ENCODE measurements at regions not wholly inside any gene's neighbourhood (a gene's known extent, or its start where the extent isn't known, plus 50 kb on each side); places are given as distances from the start of the nearest gene placed in this dataset.

- no peak overlapping the region for H3K4me3 ChIP-seq (ENCODE audit: low read depth, low read length)
- DNase-seq (ENCODE audit: low read depth) = no peak
- TF ChIP-seq CTCF (IDR thresholded peaks at IDR 0.05; ENCODE audit: insufficient read depth, low read length) = no peak
Observed at GRCh38 chr3:1535361-1535760, 442.5 kb downstream of the CNTN6 start.

GRCh38 chr3:1540686-1541085 is 447.9 kb downstream of the CNTN6 start:
- no peak for TF ChIP-seq CTCF (IDR thresholded peaks at IDR 0.05; ENCODE audit: insufficient read depth, low read length)
- DNase-seq (ENCODE audit: low read depth) = no peak

GRCh38 chr3:1551741-1552140 is 458.9 kb downstream of the CNTN6 start:
- no peak overlapping the region for H3K4me3 ChIP-seq (ENCODE audit: low read depth, low read length)
- TF ChIP-seq CTCF (IDR thresholded peaks at IDR 0.05; ENCODE audit: insufficient read depth, low read length) = no peak
- DNase-seq (ENCODE audit: low read depth) = no peak

More at GRCh38 chr3:1540686-1541085, 447.9 kb downstream of the CNTN6 start:
- no peak overlapping the region for H3K4me3 ChIP-seq (ENCODE audit: low read depth, low read length)

- no peak overlapping the region for H3K4me3 ChIP-seq (ENCODE audit: low read depth, low read length)
- no peak for DNase-seq (ENCODE audit: low read depth)
- no peak for TF ChIP-seq CTCF (IDR thresholded peaks at IDR 0.05; ENCODE audit: insufficient read depth, low read length)
Observed at GRCh38 chr3:1552831-1553230, 460.0 kb downstream of the CNTN6 start.

GRCh38 chr3:1561427-1561826 is 468.6 kb downstream of the CNTN6 start:
- no peak for DNase-seq (ENCODE audit: low read depth)
- no peak for TF ChIP-seq CTCF (IDR thresholded peaks at IDR 0.05; ENCODE audit: insufficient read depth, low read length)
- no peak overlapping the region for H3K4me3 ChIP-seq (ENCODE audit: low read depth, low read length)

GRCh38 chr3:1571736-1572135 is 478.9 kb downstream of the CNTN6 start:
- no peak for TF ChIP-seq CTCF (IDR thresholded peaks at IDR 0.05; ENCODE audit: insufficient read depth, low read length)
- DNase-seq (ENCODE audit: low read depth) = no peak
- H3K4me3 ChIP-seq (ENCODE audit: low read depth, low read length) = no peak overlapping the region

- no peak for DNase-seq (ENCODE audit: low read depth)
- no peak for TF ChIP-seq CTCF (IDR thresholded peaks at IDR 0.05; ENCODE audit: insufficient read depth, low read length)
- no peak overlapping the region for H3K4me3 ChIP-seq (ENCODE audit: low read depth, low read length)
Observed at GRCh38 chr3:1576047-1576446, 483.2 kb downstream of the CNTN6 start.
